HepG2 (cell line): ENCODE measurements at regions not wholly inside any gene's neighbourhood (a gene's known extent, or its start where the extent isn't known, plus 50 kb on each side); places are given as distances from the start of the nearest gene placed in this dataset.

Source experiments
- ATAC-seq: fragments of 200-7000 bp; cut with Tn5 transposase; 3 replicates; pipeline ENCODE4 v1.9.1; 2020; ENCODE audit warnings: mild to moderate bottlenecking, moderate library complexity
- BruUV-seq: library from RNA; stranded (reverse); fragments of 400-500 nt; replicated peaks from 2 replicates; lab custom pipeline; 2021; lab: Mats Ljungman, UMichigan
- CTCF ChIA-PET: fragments of 300-600 bp; formaldehyde crosslinking; extraction: SDS; loops from one replicate; lab custom pipeline; 2021; ENCODE audit warnings: low total read pairs, inconsistent platforms, low intra/inter-chr PET ratio; lab: Yijun Ruan, JAX
- POLR2A ChIA-PET: fragments of 350-600 bp; sonication (Branson Sonifier 250); formaldehyde crosslinking; loops from one replicate; lab custom pipeline; 2020; ENCODE audit warnings: antibody characterized with exemption, inconsistent platforms; lab: Yijun Ruan, JAX
- DNase-seq: peaks from one replicate; pipeline ENCODE4 v3.0.0-alpha.2; 2015; ENCODE audit warnings: low spot score
- FAIRE-seq: peaks from 3 replicates; lab custom pipeline; 2011; peaks lifted over from hg19 to GRCh38; lab: Jason Lieb, UNC
- H2AFZ ChIP-seq: one replicate; pipeline ENCODE4 v1.6.1; 2011; ENCODE audit warnings: low read length, inconsistent platforms
- H3K27ac ChIP-seq: fragments of 300-600 bp; 3 replicates; pipeline ENCODE4 v1.8.0; 2011; ENCODE audit warnings: mixed run types, mild to moderate bottlenecking, mixed read lengths, low read length, inconsistent platforms; ENCODE audit not compliant: insufficient read depth; ENCODE audit errors: extremely low read length
- H3K27me3 ChIP-seq, 2 experiments: fragments of 200-600 bp in 1 of 2; 2 replicates in 1 of 2; 3 replicates in 1 of 2; pipeline versions ENCODE4 v1.6.0 to v1.8.0; 2011; ENCODE audit warnings: low read length in 2 of 2, mild to moderate bottlenecking in 2 of 2, moderate library complexity in 2 of 2, inconsistent platforms in 1 of 2; ENCODE audit not compliant: insufficient read depth in 2 of 2, control insufficient read depth in 1 of 2
- H3K36me3 ChIP-seq, 2 experiments: fragments of 200-600 bp in 1 of 2; replicated peaks in 1 of 2; 2 replicates in 1 of 2; 3 replicates in 1 of 2; pipeline versions ENCODE4 v1.5.1 to v1.8.0; 2011; ENCODE audit warnings: low read length in 2 of 2, inconsistent platforms in 1 of 2; ENCODE audit not compliant: insufficient read depth in 2 of 2, control insufficient read depth in 1 of 2
- H3K4me1 ChIP-seq: 2 replicates; pipeline ENCODE4 v1.5.1; 2012; ENCODE audit warnings: low read length, inconsistent platforms; ENCODE audit not compliant: insufficient read depth
- H3K4me2 ChIP-seq: 2 replicates; pipeline ENCODE4 v1.6.0; 2011; ENCODE audit warnings: low read depth, low read length, inconsistent platforms
- H3K4me3 ChIP-seq, 3 experiments: fragments of 200-600 bp in 1 of 3; sonication (generic), shearing (Covaris generic) in 1 of 3; replicated peaks in 1 of 3; 2 replicates each; pipeline ENCODE4 v1.5.1; 2011 to 2016; ENCODE audit warnings: low read length in 3 of 3, inconsistent platforms in 2 of 3, low read depth in 2 of 3, mild to moderate bottlenecking in 2 of 3, control low read depth in 1 of 3, mixed read lengths in 1 of 3; ENCODE audit not compliant: insufficient read depth in 1 of 3
- H3K79me2 ChIP-seq: one replicate; pipeline ENCODE4 v1.6.1; 2011; ENCODE audit warnings: low read length, inconsistent platforms; ENCODE audit not compliant: insufficient read depth
- H3K9ac ChIP-seq: 2 replicates; pipeline ENCODE4 v1.6.0; 2011; ENCODE audit warnings: mild to moderate bottlenecking, low read depth, low read length, inconsistent platforms; ENCODE audit not compliant: insufficient read depth
- H3K9me3 ChIP-seq: 2 replicates; pipeline ENCODE4 v1.5.1; 2012; ENCODE audit warnings: mild to moderate bottlenecking, low read length
- H4K20me1 ChIP-seq: 2 replicates; pipeline ENCODE4 v1.6.0; 2011; ENCODE audit warnings: inconsistent platforms, mild to moderate bottlenecking, low read length, moderate library complexity; ENCODE audit not compliant: insufficient read depth
- ADNP ChIP-seq: sonication (generic); formaldehyde crosslinking; IDR thresholded peaks from 2 replicates; pipeline ENCODE4 v1.4.0; 2020; ENCODE audit warnings: missing genetic modification reagents
- BRCA1 ChIP-seq: sonication (generic); formaldehyde crosslinking; IDR thresholded peaks from 2 replicates; pipeline ENCODE4 v1.4.0; 2020; ENCODE audit warnings: missing genetic modification reagents
- CENPT ChIP-seq: sonication (generic); formaldehyde crosslinking; IDR thresholded peaks from 2 replicates; pipeline ENCODE4 v1.8.0; 2022; ENCODE audit warnings: low read depth, mild to moderate bottlenecking, moderate library complexity, missing genetic modification reagents
- ESRRA ChIP-seq: sonication (generic); formaldehyde crosslinking; IDR thresholded peaks from 2 replicates; pipeline ENCODE4 v1.5.1; 2020; ENCODE audit warnings: mild to moderate bottlenecking, low read depth, missing genetic modification reagents
- ISL2 ChIP-seq: sonication (generic); formaldehyde crosslinking; IDR thresholded peaks from 2 replicates; pipeline ENCODE4 v1.5.0; 2020; ENCODE audit warnings: missing genetic modification reagents
- MTA3 ChIP-seq: sonication (generic); formaldehyde crosslinking; IDR thresholded peaks from 2 replicates; pipeline ENCODE4 v1.4.0; 2020; ENCODE audit warnings: missing genetic modification reagents
- RARG ChIP-seq: sonication (generic); formaldehyde crosslinking; IDR thresholded peaks from 2 replicates; pipeline ENCODE4 v1.4.0; 2020; ENCODE audit warnings: low read depth, mild to moderate bottlenecking, missing genetic modification reagents
- SP5 ChIP-seq: IDR thresholded peaks from 2 replicates; pipeline ENCODE4 v1.6.1; 2016; ENCODE audit warnings: low read depth, borderline replicate concordance
- SRF ChIP-seq: IDR thresholded peaks from 2 replicates; pipeline ENCODE4 v1.6.1; 2011; ENCODE audit warnings: mild to moderate bottlenecking, low read depth, low read length, moderate library complexity
- ZNF510 ChIP-seq: sonication (generic); formaldehyde crosslinking; IDR thresholded peaks from 2 replicates; pipeline ENCODE4 v1.4.0; 2020; ENCODE audit warnings: low read depth, mild to moderate bottlenecking, missing genetic modification reagents
- ZNF530 ChIP-seq: sonication (generic); formaldehyde crosslinking; IDR thresholded peaks from 2 replicates; pipeline ENCODE4 v1.5.0; 2020; ENCODE audit warnings: low read depth, mild to moderate bottlenecking, missing genetic modification reagents
- WGBS: methylation state at CpG from one replicate; pipeline ENCODE4 v1.1.6; 2017; ENCODE audit warnings: low lambda C conversion rate; 5-methylcytosine and 5-hydroxymethylcytosine counted together
- in situ Hi-C: cut with HindIII; loops from 2 replicates; pipeline ENCODE4 v1.10.0; 2017; ENCODE audit warnings: low pct_unique_long_range_greater_than_20kb; ENCODE audit not compliant: extremely low pct_ligation_motif_present
- intact Hi-C: fragments of 100-400 bp; cut with micrococcal nuclease; formaldehyde crosslinking; loops from one replicate; pipeline ENCODE4 v1.10.0; 2022; ENCODE audit not compliant: unreplicated experiment
- TF ChIP-seq, protein P1 (sequence below): sonication (generic); formaldehyde crosslinking; IDR thresholded peaks from 2 replicates; pipeline ENCODE4 v1.5.0; 2020; ENCODE audit warnings: mild to moderate bottlenecking, missing genetic modification reagents
- TF ChIP-seq, protein P2 (sequence below): sonication (generic); formaldehyde crosslinking; IDR thresholded peaks from 2 replicates; pipeline ENCODE4 v1.5.1; 2020; ENCODE audit warnings: mild to moderate bottlenecking, moderate library complexity, missing genetic modification reagents
- TF ChIP-seq, protein P3 (sequence below): sonication (generic); formaldehyde crosslinking; IDR thresholded peaks from 2 replicates; pipeline ENCODE4 v1.4.0; 2020; ENCODE audit warnings: mild to moderate bottlenecking, missing genetic modification reagents
- TF ChIP-seq, protein P4 (sequence below): sonication (generic); formaldehyde crosslinking; IDR thresholded peaks from 2 replicates; pipeline ENCODE4 v1.4.0; 2020; ENCODE audit warnings: missing genetic modification reagents; ENCODE audit errors: not compliant biosample characterization
- TF ChIP-seq, protein P5 (sequence below): sonication (generic); formaldehyde crosslinking; IDR thresholded peaks from 2 replicates; pipeline ENCODE4 v1.9.0; 2021; ENCODE audit warnings: missing genetic modification reagents, borderline replicate concordance

DNA sequence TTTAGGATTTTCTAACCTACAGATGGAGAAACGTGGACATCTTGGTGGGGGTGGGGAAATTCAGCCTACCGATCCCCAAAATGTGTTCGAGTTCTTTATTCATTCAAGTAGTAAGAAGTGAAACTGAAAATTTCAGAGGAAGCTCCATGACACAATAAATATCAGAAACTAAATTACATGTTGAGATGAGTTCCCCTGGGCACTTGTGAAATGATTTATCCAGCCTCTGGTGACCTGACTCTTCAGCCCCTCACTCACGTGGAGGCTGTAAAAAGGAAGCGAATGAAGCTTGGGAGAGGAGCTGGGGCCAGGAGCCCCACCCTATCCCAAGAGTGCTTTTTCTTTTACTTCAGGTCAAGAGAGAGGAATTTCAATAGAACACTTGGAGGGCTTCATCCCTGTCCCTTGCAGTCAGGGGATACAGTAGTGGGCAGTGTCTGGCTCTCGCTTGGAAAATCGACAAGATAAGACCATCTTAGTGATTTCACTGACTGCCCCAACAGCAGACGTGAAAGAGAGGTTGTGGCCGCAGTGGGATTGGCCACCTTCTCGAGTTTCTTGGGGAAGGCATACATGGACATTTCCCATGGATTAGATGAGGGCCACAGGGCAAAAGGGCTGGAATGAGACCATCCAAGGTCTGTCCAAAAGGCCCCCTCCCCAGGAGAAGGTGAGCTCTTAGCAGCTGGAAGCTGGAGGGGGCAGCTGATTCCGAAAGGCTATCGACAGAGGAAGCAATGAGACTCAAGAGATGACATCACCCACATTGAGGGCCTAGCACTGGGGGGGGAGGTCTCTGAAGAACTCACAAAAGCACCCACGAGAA lies 76.8 kb upstream of the SH3PXD2B start:
- H3K79me2 ChIP-seq = no peaks in the 10 kb centered on the region
- H4K20me1 ChIP-seq = no peaks in the 10 kb centered on the region
- intact Hi-C loops = no loop called here
- H2AFZ ChIP-seq = no peak overlapping the region
- H3K4me2 ChIP-seq = no peak overlapping the region
- H3K27me3 ChIP-seq = peaks cover 0 to 12% of the 10 kb centered on the region in 2 experiments; a peak in 2 of 5 replicates
- H3K36me3 ChIP-seq = no peaks in the 10 kb centered on the region
- CTCF ChIA-PET = no interaction called here
- WGBS = 19% methylated on average over 10 of the region's 13 CpGs
- ATAC-seq (no peak), FAIRE-seq (no peak), DNase-seq (no peak)
- H3K9me3 ChIP-seq = no peaks in the 10 kb centered on the region
- H3K9ac ChIP-seq = no peak overlapping the region
- no TSS peak for BruUV-seq
- POLR2A ChIA-PET = no interaction called here
- H3K4me1 ChIP-seq = no peaks in the 10 kb centered on the region
- in situ Hi-C loops = no loop called here
- H3K27ac ChIP-seq = no peak overlapping the region
- no peak overlapping the region for H3K4me3 ChIP-seq
- TF ChIP-seq SP5 (CRISPR knock-in tag) (no peak), CENPT (CRISPR knock-in tag) (no peak), ZNF530 (no peak), RARG (no peak), ADNP (no peak), BRCA1 (no peak), ESRRA (no peak), ZNF510 (CRISPR knock-in tag) (no peak), ISL2 (CRISPR knock-in tag) (no peak), SRF (no peak), MTA3 (CRISPR knock-in tag) (no peak)
- TF ChIP-seq, protein P1, sequence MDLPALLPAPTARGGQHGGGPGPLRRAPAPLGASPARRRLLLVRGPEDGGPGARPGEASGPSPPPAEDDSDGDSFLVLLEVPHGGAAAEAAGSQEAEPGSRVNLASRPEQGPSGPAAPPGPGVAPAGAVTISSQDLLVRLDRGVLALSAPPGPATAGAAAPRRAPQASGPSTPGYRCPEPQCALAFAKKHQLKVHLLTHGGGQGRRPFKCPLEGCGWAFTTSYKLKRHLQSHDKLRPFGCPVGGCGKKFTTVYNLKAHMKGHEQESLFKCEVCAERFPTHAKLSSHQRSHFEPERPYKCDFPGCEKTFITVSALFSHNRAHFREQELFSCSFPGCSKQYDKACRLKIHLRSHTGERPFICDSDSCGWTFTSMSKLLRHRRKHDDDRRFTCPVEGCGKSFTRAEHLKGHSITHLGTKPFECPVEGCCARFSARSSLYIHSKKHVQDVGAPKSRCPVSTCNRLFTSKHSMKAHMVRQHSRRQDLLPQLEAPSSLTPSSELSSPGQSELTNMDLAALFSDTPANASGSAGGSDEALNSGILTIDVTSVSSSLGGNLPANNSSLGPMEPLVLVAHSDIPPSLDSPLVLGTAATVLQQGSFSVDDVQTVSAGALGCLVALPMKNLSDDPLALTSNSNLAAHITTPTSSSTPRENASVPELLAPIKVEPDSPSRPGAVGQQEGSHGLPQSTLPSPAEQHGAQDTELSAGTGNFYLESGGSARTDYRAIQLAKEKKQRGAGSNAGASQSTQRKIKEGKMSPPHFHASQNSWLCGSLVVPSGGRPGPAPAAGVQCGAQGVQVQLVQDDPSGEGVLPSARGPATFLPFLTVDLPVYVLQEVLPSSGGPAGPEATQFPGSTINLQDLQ (CRISPR knock-in tag) = no peak
- TF ChIP-seq, protein P2, sequence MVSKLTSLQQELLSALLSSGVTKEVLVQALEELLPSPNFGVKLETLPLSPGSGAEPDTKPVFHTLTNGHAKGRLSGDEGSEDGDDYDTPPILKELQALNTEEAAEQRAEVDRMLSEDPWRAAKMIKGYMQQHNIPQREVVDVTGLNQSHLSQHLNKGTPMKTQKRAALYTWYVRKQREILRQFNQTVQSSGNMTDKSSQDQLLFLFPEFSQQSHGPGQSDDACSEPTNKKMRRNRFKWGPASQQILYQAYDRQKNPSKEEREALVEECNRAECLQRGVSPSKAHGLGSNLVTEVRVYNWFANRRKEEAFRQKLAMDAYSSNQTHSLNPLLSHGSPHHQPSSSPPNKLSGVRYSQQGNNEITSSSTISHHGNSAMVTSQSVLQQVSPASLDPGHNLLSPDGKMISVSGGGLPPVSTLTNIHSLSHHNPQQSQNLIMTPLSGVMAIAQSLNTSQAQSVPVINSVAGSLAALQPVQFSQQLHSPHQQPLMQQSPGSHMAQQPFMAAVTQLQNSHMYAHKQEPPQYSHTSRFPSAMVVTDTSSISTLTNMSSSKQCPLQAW (CRISPR knock-in tag) = no peak
- TF ChIP-seq, protein P3, sequence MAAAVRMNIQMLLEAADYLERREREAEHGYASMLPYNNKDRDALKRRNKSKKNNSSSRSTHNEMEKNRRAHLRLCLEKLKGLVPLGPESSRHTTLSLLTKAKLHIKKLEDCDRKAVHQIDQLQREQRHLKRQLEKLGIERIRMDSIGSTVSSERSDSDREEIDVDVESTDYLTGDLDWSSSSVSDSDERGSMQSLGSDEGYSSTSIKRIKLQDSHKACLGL = no peak
- TF ChIP-seq, protein P4, sequence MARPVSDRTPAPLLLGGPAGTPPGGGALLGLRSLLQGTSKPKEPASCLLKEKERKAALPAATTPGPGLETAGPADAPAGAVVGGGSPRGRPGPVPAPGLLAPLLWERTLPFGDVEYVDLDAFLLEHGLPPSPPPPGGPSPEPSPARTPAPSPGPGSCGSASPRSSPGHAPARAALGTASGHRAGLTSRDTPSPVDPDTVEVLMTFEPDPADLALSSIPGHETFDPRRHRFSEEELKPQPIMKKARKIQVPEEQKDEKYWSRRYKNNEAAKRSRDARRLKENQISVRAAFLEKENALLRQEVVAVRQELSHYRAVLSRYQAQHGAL (CRISPR knock-in tag) = no peak
- TF ChIP-seq, protein P5, sequence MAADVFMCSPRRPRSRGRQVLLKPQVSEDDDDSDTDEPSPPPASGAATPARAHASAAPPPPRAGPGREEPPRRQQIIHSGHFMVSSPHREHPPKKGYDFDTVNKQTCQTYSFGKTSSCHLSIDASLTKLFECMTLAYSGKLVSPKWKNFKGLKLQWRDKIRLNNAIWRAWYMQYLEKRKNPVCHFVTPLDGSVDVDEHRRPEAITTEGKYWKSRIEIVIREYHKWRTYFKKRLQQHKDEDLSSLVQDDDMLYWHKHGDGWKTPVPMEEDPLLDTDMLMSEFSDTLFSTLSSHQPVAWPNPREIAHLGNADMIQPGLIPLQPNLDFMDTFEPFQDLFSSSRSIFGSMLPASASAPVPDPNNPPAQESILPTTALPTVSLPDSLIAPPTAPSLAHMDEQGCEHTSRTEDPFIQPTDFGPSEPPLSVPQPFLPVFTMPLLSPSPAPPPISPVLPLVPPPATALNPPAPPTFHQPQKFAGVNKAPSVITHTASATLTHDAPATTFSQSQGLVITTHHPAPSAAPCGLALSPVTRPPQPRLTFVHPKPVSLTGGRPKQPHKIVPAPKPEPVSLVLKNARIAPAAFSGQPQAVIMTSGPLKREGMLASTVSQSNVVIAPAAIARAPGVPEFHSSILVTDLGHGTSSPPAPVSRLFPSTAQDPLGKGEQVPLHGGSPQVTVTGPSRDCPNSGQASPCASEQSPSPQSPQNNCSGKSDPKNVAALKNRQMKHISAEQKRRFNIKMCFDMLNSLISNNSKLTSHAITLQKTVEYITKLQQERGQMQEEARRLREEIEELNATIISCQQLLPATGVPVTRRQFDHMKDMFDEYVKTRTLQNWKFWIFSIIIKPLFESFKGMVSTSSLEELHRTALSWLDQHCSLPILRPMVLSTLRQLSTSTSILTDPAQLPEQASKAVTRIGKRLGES = no peak
